ENCODE measurements at regions not wholly inside any gene's neighbourhood (a gene's known extent, or its start where the extent isn't known, plus 50 kb on each side); places are given as distances from the start of the nearest gene placed in this dataset.

GRCh38 chr11:98398508-98398907, 622.2 kb upstream of the CNTN5 start:
- Histone ChIP-seq H3K4me3 (replicated peaks in 1 of 3; ENCODE audit: low read depth in 2 of 3, low read length in 3 of 3) (no peak overlapping the region), H3K4me2 (replicated peaks; ENCODE audit: extremely low read depth, low read length, poor library complexity, severe bottlenecking) (no peak overlapping the region), H3K79me2 (ENCODE audit: insufficient read depth, low read length) (no peaks in the 10 kb centered on the region), H3K36me3 (replicated peaks in 1 of 2; ENCODE audit: control insufficient read depth in 1 of 2, insufficient read depth in 2 of 2, low read length in 2 of 2) (no peaks in the 10 kb centered on the region), H2AFZ (ENCODE audit: insufficient read depth, low read depth, low read length, poor library complexity, severe bottlenecking) (no peak overlapping the region), H3K4me1 (ENCODE audit: control insufficient read depth in 1 of 2, insufficient read depth in 2 of 2, low read length in 2 of 2) (no peaks in the 10 kb centered on the region), H3K9me3 (replicated peaks in 1 of 2; ENCODE audit: control insufficient read depth in 1 of 2, insufficient read depth in 1 of 2, low read length in 2 of 2) (peaks cover 0 to 4% of the 10 kb centered on the region in 2 donors), H4K20me1 (ENCODE audit: insufficient read depth, low read length) (no peaks in the 10 kb centered on the region), H3K27me3 (ENCODE audit: control insufficient read depth in 2 of 2, insufficient read depth in 2 of 2, low read length in 2 of 2) (no peaks in the 10 kb centered on the region), H3K9ac (ENCODE audit: insufficient read depth, low read length, poor library complexity, severe bottlenecking) (no peak overlapping the region), H3K27ac (ENCODE audit: low read depth in 1 of 2, low read length in 2 of 2) (no peak overlapping the region)
- Mint-ChIP-seq H3K27me3 (ENCODE audit: low read depth in 3 of 3) (peaks cover 0 to 3% (median 0%) of the 10 kb centered on the region in 3 donors), H3K4me3 (no peak overlapping the region), H3K36me3 (no peaks in the 10 kb centered on the region), H3K9me3 (peaks cover 0 to 8% (median 1%) of the 10 kb centered on the region in 7 donors), H3K4me1 (no peaks in the 10 kb centered on the region), H3K27ac (no peak overlapping the region)
- intact Hi-C loops (cut with micrococcal nuclease) = no loop called here
- no peak for DNase-seq
- TF ChIP-seq CTCF (IDR thresholded peaks at IDR 0.05) = no peak

DNA sequence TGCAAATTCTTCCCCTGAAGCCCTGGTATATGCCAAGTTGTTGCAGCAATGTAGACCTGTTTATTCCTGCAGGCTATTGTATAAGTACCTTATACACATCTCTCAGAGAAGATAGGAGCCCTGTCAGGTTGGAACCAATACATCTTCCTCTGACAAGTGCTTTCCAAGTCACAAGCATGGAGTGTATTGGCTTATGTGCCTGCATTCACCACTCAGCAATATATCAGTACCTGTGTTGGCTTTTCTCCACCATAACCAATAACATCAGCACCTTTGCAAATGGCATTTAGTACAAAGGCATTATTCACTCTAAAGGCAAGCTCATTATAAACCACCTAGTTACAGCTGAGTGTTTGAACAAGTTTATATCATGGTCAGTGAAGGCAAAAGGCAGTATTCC, 611.7 kb upstream of the CNTN5 start:
- Mint-ChIP-seq H3K4me3 (no peak overlapping the region), H3K4me1 (no peaks in the 10 kb centered on the region), H3K36me3 (no peaks in the 10 kb centered on the region), H3K27ac (no peak overlapping the region), H3K9me3 (peaks cover 0 to 4% (median 2%) of the 10 kb centered on the region in 7 donors), H3K27me3 (ENCODE audit: low read depth in 3 of 3) (no peaks in the 10 kb centered on the region)
- no peak overlapping the region for H3K4me3 ChIP-seq (replicated peaks in 1 of 3; ENCODE audit: low read depth in 2 of 3, low read length in 3 of 3)
- peaks cover 0 to 3% of the 10 kb centered on the region in 2 donors for H3K9me3 ChIP-seq (replicated peaks in 1 of 2; ENCODE audit: control insufficient read depth in 1 of 2, insufficient read depth in 1 of 2, low read length in 2 of 2)
- no peak for DNase-seq
- H3K4me2 ChIP-seq (replicated peaks; ENCODE audit: extremely low read depth, low read length, poor library complexity, severe bottlenecking) = no peak overlapping the region
- no peaks in the 10 kb centered on the region for H4K20me1 ChIP-seq (ENCODE audit: insufficient read depth, low read length)
- intact Hi-C loops (cut with micrococcal nuclease) = no loop called here
- no peaks in the 10 kb centered on the region for H3K27me3 ChIP-seq (ENCODE audit: control insufficient read depth in 2 of 2, insufficient read depth in 2 of 2, low read length in 2 of 2)
- no peaks in the 10 kb centered on the region for H3K79me2 ChIP-seq (ENCODE audit: insufficient read depth, low read length)
- H3K36me3 ChIP-seq (replicated peaks in 1 of 2; ENCODE audit: control insufficient read depth in 1 of 2, insufficient read depth in 2 of 2, low read length in 2 of 2) = no peaks in the 10 kb centered on the region
- no peaks in the 10 kb centered on the region for H3K4me1 ChIP-seq (ENCODE audit: control insufficient read depth in 1 of 2, insufficient read depth in 2 of 2, low read length in 2 of 2)
- no peak overlapping the region for H3K9ac ChIP-seq (ENCODE audit: insufficient read depth, low read length, poor library complexity, severe bottlenecking)
- no peak overlapping the region for H3K27ac ChIP-seq (ENCODE audit: low read depth in 1 of 2, low read length in 2 of 2)
- no peak overlapping the region for H2AFZ ChIP-seq (ENCODE audit: insufficient read depth, low read depth, low read length, poor library complexity, severe bottlenecking)
- TF ChIP-seq CTCF (IDR thresholded peaks at IDR 0.05) = no peak

Measured in CD14-positive monocyte (primary cell).